GM12875 (cell line): ENCODE measurements at regions not wholly inside any gene's neighbourhood (a gene's known extent, or its start where the extent isn't known, plus 50 kb on each side); places are given as distances from the start of the nearest gene placed in this dataset.

Experiments used
- H3K4me3 ChIP-seq: one replicate; pipeline ENCODE4 v1.5.1; 2011; ENCODE audit warnings: low read depth, low read length, control low read depth
- TF ChIP-seq, protein P1 (sequence below): IDR thresholded peaks from 2 replicates; pipeline ENCODE4 v1.5.1; 2011; ENCODE audit warnings: low read depth, mild to moderate bottlenecking, control low read depth, inconsistent platforms, low read length, moderate library complexity, borderline replicate concordance; ENCODE audit not compliant: insufficient read depth

DNA sequence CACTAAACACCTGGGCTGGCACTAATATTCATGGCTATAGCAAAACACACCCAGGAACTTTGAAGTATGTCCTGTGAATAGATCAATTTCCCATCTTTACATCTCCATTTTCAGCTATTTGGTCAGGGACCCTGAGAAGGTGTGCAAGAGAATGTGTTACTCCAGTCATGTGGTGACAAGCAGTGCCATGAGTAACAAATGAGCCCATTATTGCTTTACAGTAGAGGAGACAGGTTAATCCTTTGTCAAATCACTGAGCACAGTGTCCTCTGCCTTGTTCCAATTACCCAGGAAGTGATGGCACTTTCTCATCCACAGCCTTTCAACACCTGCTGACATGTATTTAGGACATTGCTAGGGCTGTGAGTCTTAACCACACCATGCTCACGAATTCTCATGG is 664.8 kb upstream of the API5 start:
- TF ChIP-seq, protein P1, sequence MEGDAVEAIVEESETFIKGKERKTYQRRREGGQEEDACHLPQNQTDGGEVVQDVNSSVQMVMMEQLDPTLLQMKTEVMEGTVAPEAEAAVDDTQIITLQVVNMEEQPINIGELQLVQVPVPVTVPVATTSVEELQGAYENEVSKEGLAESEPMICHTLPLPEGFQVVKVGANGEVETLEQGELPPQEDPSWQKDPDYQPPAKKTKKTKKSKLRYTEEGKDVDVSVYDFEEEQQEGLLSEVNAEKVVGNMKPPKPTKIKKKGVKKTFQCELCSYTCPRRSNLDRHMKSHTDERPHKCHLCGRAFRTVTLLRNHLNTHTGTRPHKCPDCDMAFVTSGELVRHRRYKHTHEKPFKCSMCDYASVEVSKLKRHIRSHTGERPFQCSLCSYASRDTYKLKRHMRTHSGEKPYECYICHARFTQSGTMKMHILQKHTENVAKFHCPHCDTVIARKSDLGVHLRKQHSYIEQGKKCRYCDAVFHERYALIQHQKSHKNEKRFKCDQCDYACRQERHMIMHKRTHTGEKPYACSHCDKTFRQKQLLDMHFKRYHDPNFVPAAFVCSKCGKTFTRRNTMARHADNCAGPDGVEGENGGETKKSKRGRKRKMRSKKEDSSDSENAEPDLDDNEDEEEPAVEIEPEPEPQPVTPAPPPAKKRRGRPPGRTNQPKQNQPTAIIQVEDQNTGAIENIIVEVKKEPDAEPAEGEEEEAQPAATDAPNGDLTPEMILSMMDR = no peak
- H3K4me3 ChIP-seq = no peak overlapping the region

DNA sequence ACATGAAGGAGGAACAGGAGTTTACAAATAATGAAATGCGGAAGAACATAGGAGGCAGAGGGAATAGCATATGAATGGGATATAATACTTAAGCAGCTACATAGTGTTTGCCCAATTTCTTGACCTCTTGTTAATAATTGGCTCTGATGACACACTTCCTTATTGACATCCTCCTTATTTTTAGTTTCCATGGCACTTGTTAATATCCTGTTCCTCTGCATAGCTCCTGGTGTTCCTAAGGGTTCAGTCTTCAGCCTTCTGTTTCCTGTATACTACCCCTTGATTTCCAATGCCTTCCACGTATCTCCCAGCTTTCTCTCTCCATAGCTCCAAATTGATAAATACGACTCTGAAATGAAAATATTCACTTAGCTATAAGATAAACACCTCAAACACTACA is 663.8 kb upstream of the API5 start:
- TF ChIP-seq, protein P1 = no peak

DNA sequence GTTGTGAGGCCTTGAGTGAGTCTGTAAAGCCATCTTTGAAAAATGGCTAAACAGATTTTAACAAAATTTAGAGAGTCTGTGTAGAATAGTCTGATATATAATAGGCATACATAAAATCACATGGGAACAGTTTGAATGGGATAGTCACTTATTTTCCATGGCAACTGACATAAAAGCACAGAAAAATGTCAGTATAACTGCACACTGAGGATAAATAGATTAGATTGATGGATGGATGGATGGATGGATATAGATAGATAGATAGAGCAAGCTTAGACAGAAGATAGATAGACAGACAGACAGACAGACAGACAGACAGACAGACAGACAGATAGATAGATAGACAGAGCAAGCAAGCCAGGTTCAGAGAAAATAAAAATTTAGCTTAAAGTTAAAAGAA is 660.2 kb upstream of the API5 start:
- TF ChIP-seq, protein P1 = no peak

More for the DNA sequence above, 663.8 kb upstream of the API5 start:
- no peak overlapping the region for H3K4me3 ChIP-seq

DNA sequence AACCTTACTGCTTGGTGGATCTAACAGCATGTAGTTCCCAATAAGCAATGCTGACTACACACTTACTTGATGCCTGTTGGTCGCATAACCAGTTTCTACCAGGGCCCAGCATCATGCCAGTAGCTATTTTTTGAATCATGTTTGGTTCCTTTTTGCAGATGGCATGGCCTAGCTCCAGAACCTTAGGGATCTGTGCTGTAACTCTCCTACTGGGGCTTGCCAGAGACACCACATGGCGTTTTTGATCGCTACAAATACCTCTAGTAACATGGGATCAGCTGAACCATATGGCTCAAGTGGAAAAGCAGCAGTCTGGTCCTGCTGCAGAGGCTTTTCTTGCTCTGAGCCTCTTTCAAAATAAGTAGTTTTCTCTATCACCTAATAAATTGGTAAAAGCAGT is 654.6 kb upstream of the API5 start:
- TF ChIP-seq, protein P1 = no peak
- H3K4me3 ChIP-seq = no peak overlapping the region

More for the DNA sequence above, 660.2 kb upstream of the API5 start:
- H3K4me3 ChIP-seq = no peak overlapping the region

DNA sequence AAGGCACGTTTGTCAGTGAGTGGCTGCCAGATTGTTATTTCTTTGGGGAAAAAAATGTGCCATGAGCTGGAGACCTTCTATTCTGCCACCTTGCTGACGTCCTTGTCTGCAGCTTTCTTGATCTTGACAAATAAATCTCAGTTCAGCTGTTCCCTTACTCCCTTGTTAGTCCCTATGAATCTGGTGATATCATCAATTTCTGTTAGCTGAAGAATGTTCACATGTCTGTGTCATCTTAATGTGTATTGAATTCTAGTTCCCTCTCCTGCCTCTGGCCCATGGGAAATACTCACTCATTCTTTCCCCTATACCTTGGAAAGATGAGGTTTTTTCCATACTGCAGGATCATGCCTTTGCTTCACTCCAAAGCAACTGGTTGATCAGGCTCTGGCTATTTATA is 649.9 kb upstream of the API5 start:
- TF ChIP-seq, protein P1 = no peak
- no peak overlapping the region for H3K4me3 ChIP-seq

DNA sequence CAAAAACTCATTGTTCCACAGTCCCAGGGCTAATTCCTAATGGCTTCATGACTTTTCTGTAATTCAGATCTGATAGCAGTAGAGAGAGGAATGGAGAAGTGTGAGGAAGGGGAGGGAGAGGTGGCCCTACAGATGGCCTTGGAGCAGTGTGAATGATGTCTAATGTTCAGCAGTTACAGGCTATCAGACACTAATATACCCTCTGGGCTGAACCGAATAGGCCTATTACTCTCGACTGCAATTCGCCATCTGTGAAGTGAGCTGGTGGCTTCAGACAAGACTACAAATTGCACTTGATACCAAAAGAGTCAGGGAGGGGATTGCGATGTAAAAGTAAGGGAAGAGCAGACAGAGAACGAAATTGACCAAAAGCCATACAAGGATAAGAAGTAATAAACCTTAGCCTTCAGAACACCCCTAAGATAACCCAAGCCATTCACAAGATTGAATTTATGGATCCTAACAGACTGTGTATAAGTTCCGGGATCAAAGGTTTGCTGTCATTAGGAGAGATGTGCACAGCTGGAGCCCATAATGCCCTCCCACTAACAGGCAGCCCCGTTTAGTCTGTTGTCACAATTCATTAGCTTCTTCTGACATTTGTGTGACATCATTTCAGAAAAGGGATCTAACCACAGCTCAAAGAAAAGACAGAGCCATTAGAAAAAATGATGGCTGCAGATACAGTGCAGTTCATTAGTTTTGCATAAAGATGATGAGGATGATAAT is 642.4 kb upstream of the API5 start:
- no peak overlapping the region for H3K4me3 ChIP-seq
- TF ChIP-seq, protein P1 = no peak

DNA sequence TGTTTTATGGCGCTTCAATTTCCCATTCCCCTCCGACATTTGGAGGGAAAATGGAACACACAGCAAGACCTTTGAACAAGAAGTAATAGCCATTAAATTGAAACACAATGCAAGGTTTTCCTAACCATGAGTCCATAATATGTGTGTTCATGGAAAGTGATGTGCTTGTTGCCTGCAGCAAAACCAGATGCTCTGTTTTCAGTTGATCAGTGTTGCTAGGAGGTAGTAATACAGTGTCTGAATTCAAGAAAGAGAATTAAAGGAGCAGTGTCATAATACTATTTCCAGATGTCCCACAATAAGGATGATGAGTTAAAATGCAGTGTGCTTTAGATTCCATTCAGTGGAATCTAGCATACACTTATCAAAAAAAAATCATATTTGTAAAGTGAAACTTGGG is 637.4 kb upstream of the API5 start:
- no peak overlapping the region for H3K4me3 ChIP-seq
- TF ChIP-seq, protein P1 = no peak
